PFSK-1 (cell line): ENCODE measurements at regions not wholly inside any gene's neighbourhood (a gene's known extent, or its start where the extent isn't known, plus 50 kb on each side); places are given as distances from the start of the nearest gene placed in this dataset.

Experiments
- FOXP2 ChIP-seq: optimal IDR thresholded peaks from 2 replicates; pipeline ENCODE3; 2011; ENCODE audit warnings: borderline replicate concordance, control low read depth, inconsistent platforms; ENCODE audit not compliant: insufficient read depth; ENCODE audit errors: extremely low read length, extremely low read depth
- POLR2AphosphoS5 ChIP-seq: IDR thresholded peaks from 2 replicates; pipeline ENCODE4 v1.6.1; 2012; ENCODE audit warnings: low read depth, mild to moderate bottlenecking, control low read depth, low read length, moderate library complexity
- SIN3A ChIP-seq: IDR thresholded peaks from 2 replicates; pipeline ENCODE4 v1.6.1; 2012; ENCODE audit warnings: mild to moderate bottlenecking, low read length, moderate library complexity, borderline replicate concordance; ENCODE audit not compliant: insufficient read depth
- TAF1 ChIP-seq: IDR thresholded peaks from 2 replicates; pipeline ENCODE4 v1.6.1; 2012; ENCODE audit warnings: low read length, control low read depth, borderline replicate concordance; ENCODE audit not compliant: insufficient read depth
- TF ChIP-seq, protein P1 (sequence below), 2 experiments: IDR thresholded peaks; 2 replicates each; pipeline versions ENCODE4 v1.6.1 to v1.8.0; 2011 to 2012; ENCODE audit warnings: low read depth in 2 of 2, low read length in 2 of 2, control low read depth in 1 of 2, inconsistent platforms in 1 of 2, mild to moderate bottlenecking in 1 of 2, moderate library complexity in 1 of 2; ENCODE audit not compliant: insufficient read depth in 1 of 2

DNA sequence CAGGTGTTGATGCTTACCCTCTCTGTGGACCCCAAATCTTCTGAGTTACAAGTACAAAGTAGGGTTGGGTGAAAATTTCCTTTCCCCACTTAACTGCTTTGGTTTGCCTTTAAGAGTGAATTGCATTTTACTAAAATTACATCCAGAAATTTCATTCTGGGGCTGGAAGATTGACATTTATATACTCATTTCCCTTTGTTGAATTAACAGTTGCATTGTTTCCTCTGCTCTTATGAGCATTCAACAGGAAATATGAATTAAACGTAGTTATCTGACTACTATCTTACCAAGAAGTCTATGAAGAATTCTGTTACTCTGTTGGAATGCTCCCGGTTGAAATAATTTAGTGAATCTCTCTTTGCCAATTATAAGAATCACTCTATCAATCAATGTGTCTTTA, 1231.1 kb upstream of the NXPH2 start:
- TF ChIP-seq FOXP2 (no peak), SIN3A (no peak), POLR2AphosphoS5 (no peak), TAF1 (no peak)
- TF ChIP-seq, protein P1, sequence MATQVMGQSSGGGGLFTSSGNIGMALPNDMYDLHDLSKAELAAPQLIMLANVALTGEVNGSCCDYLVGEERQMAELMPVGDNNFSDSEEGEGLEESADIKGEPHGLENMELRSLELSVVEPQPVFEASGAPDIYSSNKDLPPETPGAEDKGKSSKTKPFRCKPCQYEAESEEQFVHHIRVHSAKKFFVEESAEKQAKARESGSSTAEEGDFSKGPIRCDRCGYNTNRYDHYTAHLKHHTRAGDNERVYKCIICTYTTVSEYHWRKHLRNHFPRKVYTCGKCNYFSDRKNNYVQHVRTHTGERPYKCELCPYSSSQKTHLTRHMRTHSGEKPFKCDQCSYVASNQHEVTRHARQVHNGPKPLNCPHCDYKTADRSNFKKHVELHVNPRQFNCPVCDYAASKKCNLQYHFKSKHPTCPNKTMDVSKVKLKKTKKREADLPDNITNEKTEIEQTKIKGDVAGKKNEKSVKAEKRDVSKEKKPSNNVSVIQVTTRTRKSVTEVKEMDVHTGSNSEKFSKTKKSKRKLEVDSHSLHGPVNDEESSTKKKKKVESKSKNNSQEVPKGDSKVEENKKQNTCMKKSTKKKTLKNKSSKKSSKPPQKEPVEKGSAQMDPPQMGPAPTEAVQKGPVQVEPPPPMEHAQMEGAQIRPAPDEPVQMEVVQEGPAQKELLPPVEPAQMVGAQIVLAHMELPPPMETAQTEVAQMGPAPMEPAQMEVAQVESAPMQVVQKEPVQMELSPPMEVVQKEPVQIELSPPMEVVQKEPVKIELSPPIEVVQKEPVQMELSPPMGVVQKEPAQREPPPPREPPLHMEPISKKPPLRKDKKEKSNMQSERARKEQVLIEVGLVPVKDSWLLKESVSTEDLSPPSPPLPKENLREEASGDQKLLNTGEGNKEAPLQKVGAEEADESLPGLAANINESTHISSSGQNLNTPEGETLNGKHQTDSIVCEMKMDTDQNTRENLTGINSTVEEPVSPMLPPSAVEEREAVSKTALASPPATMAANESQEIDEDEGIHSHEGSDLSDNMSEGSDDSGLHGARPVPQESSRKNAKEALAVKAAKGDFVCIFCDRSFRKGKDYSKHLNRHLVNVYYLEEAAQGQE (IDR thresholded peaks at IDR 0.05; ENCODE audit: insufficient read depth in 1 of 2, low read depth in 2 of 2, low read length in 2 of 2), result no peak

DNA sequence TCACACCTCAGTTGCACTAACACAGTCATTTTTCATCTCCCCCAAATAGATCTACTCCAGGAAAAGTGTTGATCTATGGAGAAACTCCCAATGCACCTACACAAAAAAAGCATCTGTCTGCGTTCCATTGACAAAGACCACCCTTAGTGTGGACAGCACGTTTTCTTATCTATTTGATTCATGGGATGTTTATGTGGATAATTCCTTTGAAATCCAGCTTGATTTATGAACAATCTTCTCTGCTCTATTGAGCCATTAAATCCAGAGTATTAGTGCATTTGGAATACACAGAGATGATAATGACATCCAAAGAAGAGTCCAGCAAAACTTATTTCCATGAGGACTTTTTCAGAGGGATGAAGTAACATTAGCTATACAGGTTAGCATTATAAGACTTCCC, 1221.9 kb upstream of the NXPH2 start:
- no peak for TF ChIP-seq FOXP2
- TF ChIP-seq, protein P1 (IDR thresholded peaks at IDR 0.05; ENCODE audit: insufficient read depth in 1 of 2, low read depth in 2 of 2, low read length in 2 of 2), result no peak
- TF ChIP-seq POLR2AphosphoS5, result no peak
- TF ChIP-seq SIN3A, result no peak
- no peak for TF ChIP-seq TAF1

DNA sequence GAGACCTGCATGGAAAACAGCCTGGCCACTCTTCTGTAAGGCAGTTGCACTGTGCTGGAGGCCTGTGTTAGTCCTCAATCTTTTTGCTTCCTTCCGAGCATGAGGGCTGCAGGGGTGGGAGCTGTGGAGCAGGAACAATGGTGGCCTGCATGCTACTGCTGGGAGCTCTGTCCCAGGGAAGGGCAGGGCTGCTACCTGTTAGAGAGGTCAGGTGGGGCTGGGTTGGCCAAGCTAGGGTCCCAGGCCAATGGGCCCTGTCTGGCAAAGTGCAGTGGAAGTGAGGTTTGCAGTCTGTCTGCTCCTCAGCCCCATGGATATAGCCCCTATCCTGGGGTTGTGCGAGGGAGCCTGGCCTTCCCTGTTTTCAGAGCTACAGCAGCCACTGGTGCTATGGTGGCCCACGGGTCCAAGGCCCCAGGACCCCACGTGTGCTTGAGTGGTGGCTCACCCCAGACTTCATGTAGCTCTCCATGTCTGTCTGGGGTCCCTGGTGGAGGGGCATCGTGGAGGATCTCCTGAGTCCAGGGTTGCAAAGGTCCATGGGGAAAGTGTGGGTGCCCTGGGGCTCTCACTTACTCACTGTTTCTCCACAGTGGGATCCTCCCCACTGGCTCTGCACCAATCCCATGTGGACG, 1212.6 kb upstream of the NXPH2 start:
- TF ChIP-seq SIN3A, result no peak
- TF ChIP-seq, protein P1 (IDR thresholded peaks at IDR 0.05; ENCODE audit: insufficient read depth in 1 of 2, low read depth in 2 of 2, low read length in 2 of 2), result no peak
- no peak for TF ChIP-seq POLR2AphosphoS5
- TF ChIP-seq TAF1, result no peak
- TF ChIP-seq FOXP2, result no peak

DNA sequence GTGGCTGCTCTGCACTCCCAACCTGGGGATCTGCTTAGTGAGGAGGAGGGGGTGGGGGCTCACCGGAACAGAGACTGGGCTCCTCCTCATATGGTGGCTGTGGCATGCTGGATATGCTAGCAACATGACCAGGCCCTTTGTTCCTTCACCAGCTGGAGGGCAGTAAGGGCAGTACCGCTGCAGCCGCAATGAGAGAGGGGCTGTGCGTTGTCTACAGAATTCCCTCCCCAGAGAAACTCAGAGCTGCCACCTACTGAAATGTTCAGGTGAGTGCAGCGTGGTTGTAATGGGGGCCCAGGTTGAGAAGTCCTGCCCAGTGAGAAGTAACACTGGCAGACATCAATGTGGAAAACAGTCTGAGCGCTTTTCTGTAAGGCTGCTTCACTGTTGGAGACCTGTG, 1211.9 kb upstream of the NXPH2 start:
- TF ChIP-seq POLR2AphosphoS5, result no peak
- no peak for TF ChIP-seq SIN3A
- TF ChIP-seq FOXP2, result no peak
- TF ChIP-seq, protein P1 (IDR thresholded peaks at IDR 0.05; ENCODE audit: insufficient read depth in 1 of 2, low read depth in 2 of 2, low read length in 2 of 2), result no peak
- no peak for TF ChIP-seq TAF1

DNA sequence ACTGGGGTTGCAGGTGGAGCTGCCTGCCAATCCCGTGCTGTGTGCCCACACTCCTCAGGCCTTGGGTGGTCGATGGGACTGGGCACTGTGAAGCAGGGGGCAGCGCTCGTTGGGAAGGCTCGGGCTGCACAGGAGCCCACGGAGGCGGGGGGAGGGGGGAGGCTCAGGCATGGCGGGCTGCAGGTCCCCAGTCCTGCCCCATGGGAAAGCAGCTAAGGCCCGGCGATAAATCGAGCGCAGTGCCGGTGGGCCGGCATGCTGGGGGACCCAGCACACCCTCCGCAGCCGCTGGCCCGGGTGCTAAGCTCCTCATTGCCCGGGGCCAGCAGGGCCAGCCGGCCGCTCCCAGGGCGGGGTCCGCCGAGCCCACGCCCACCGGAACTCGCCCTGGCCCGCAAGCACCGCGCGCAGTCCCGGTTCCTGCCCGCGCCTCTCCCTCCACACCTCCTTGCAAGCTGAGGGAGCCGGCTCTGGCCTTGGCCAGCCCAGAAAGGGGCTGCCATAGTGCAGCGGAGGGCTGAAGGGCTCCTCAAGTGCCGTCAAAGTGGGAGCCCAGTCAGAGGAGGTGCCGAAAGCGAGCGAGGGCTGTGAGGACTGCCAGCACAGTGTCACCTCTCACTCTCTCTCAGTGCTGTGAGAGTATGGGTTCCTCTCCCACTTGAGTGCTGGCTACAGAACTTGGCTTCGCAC, 1210.6 kb upstream of the NXPH2 start:
- TF ChIP-seq POLR2AphosphoS5 (no peak), FOXP2 (no peak)
